ENCODE measurements at regions not wholly inside any gene's neighbourhood (a gene's known extent, or its start where the extent isn't known, plus 50 kb on each side); places are given as distances from the start of the nearest gene placed in this dataset.

- Histone ChIP-seq H3K4me1 (no peaks in the 10 kb centered on the region), H3K27ac (no peak overlapping the region), H3K36me3 (no peaks in the 10 kb centered on the region), H3K27me3 (peaks cover 33% of the 10 kb centered on the region), H3K9me3 (no peaks in the 10 kb centered on the region), H3K4me3 (no peak overlapping the region)
- WGBS, 2 donors (ENCODE audit: low coverage in 1 of 2): 79% methylated on average over 3 to 9 of the region's 15 CpGs
- no peak for TF ChIP-seq EP300 (IDR thresholded peaks at IDR 0.05)
- no peak for ATAC-seq
These were observed 173.9 kb downstream of the DHX35 start for GRCh38 chr20:39135885-39136544.

DNA sequence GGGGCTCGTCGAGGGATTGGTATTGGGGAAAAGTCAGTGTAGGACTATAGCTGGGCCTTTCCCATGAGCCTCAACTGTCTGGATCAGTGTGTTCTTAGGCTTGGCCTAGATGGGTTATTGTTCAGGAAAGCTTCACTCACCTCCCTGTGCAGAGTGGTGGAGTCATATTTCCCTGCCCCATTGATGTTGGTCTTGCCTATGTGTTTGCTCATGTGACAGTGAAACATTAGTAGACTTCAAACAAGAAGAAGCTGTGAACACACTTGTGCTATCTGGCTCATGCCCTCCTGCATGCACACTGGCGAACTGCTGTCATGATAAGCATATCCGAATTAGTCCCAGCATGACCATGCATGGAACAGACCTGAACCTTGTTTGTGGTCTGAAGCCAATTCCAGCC, 171.1 kb downstream of the DHX35 start:
- WGBS, 2 donors (ENCODE audit: low coverage in 1 of 2): no CpG with 5 or more reads among the region's 4 CpGs

DNA sequence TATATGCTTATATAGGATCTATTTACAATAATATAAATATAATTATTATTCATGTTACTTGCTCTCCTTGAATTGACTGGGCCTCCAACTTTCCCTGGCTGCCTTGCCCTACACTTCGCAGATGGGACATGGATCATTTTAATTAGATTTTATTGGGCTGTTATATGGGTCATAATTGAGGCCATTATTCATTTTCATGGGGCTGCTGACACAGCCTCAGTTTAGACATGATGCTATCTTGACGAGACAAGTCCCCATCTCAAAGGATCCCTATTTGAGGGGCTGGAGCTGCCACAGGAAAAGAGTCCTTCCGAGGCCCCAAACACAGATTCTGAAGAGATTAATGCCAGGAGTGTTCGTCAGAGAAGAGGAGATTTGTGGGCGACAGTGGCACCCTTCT, 170.4 kb downstream of the DHX35 start:
- peaks cover 5% of the 10 kb centered on the region for H3K27me3 ChIP-seq
- no peak overlapping the region for H3K4me3 ChIP-seq
- ATAC-seq: no peak
- TF ChIP-seq POLR2AphosphoS5 (IDR thresholded peaks at IDR 0.05): no peak
- no peak for TF ChIP-seq EP300 (IDR thresholded peaks at IDR 0.05)
- TF ChIP-seq POLR2A (IDR thresholded peaks at IDR 0.05): no peak
- TF ChIP-seq, protein P1, sequence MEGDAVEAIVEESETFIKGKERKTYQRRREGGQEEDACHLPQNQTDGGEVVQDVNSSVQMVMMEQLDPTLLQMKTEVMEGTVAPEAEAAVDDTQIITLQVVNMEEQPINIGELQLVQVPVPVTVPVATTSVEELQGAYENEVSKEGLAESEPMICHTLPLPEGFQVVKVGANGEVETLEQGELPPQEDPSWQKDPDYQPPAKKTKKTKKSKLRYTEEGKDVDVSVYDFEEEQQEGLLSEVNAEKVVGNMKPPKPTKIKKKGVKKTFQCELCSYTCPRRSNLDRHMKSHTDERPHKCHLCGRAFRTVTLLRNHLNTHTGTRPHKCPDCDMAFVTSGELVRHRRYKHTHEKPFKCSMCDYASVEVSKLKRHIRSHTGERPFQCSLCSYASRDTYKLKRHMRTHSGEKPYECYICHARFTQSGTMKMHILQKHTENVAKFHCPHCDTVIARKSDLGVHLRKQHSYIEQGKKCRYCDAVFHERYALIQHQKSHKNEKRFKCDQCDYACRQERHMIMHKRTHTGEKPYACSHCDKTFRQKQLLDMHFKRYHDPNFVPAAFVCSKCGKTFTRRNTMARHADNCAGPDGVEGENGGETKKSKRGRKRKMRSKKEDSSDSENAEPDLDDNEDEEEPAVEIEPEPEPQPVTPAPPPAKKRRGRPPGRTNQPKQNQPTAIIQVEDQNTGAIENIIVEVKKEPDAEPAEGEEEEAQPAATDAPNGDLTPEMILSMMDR (IDR thresholded peaks at IDR 0.05): no peak
- no peaks in the 10 kb centered on the region for H3K9me3 ChIP-seq
- H3K4me1 ChIP-seq: no peaks in the 10 kb centered on the region
- WGBS, 2 donors (ENCODE audit: low coverage in 1 of 2): 80 to 100% methylated on average over 2 to 5 of the region's 5 CpGs
- H3K27ac ChIP-seq: no peak overlapping the region
- H3K36me3 ChIP-seq: no peaks in the 10 kb centered on the region

More for the DNA sequence above, 171.1 kb downstream of the DHX35 start:
- Histone ChIP-seq H3K27me3 (peaks cover 9% of the 10 kb centered on the region), H3K36me3 (no peaks in the 10 kb centered on the region), H3K9me3 (no peaks in the 10 kb centered on the region), H3K27ac (no peak overlapping the region), H3K4me1 (no peaks in the 10 kb centered on the region), H3K4me3 (no peak overlapping the region)
- TF ChIP-seq, protein P1 (IDR thresholded peaks at IDR 0.05): no peak
- TF ChIP-seq POLR2AphosphoS5 (IDR thresholded peaks at IDR 0.05) (no peak), POLR2A (IDR thresholded peaks at IDR 0.05) (no peak), EP300 (IDR thresholded peaks at IDR 0.05) (no peak)
- no peak for ATAC-seq

DNA sequence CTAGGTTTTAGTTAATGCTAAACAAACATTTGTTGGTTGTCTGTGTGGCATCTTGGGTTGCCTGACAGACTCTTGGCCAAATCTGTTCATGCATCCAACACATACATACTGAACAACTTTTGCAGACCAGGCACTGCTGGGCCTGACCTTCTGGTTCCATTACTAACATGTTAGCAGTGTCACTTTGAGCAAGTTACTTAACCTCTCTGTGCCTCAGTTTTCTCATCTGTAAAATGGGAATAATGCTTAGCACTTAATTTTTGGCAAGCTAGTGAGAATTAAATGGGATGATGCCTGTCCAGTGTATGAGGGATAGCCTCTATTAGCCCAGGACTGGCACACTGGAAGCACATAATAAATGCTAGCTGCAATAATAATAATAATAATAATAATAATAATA, 169.9 kb downstream of the DHX35 start:
- Histone ChIP-seq H3K27ac (no peak overlapping the region), H3K4me3 (no peak overlapping the region), H3K27me3 (peaks cover 5% of the 10 kb centered on the region), H3K36me3 (no peaks in the 10 kb centered on the region), H3K9me3 (no peaks in the 10 kb centered on the region), H3K4me1 (no peaks in the 10 kb centered on the region)
- TF ChIP-seq EP300 (IDR thresholded peaks at IDR 0.05) (no peak), POLR2A (IDR thresholded peaks at IDR 0.05) (no peak)
- no peak for ATAC-seq

GRCh38 chr20:39130627-39131026, 168.5 kb downstream of the DHX35 start:
- WGBS, 2 donors (ENCODE audit: low coverage in 1 of 2): 29 to 46% methylated on average over 3 to 9 of the region's 12 CpGs
- Histone ChIP-seq H3K27ac (no peak overlapping the region), H3K27me3 (peaks cover 5% of the 10 kb centered on the region), H3K4me1 (no peaks in the 10 kb centered on the region), H3K9me3 (no peaks in the 10 kb centered on the region), H3K4me3 (no peak overlapping the region), H3K36me3 (no peaks in the 10 kb centered on the region)
- ATAC-seq: no peak
- TF ChIP-seq POLR2A (IDR thresholded peaks at IDR 0.05) (no peak), EP300 (IDR thresholded peaks at IDR 0.05) (no peak), POLR2AphosphoS5 (IDR thresholded peaks at IDR 0.05) (no peak)
- TF ChIP-seq, protein P1 (IDR thresholded peaks at IDR 0.05): no peak

GRCh38 chr20:39129523-39129922, 167.4 kb downstream of the DHX35 start:
- TF ChIP-seq, protein P1 (IDR thresholded peaks at IDR 0.05): no peak
- no peak for TF ChIP-seq EP300 (IDR thresholded peaks at IDR 0.05)
- no peak for TF ChIP-seq POLR2AphosphoS5 (IDR thresholded peaks at IDR 0.05)
- no peak for TF ChIP-seq POLR2A (IDR thresholded peaks at IDR 0.05)
- no peak for ATAC-seq
- Histone ChIP-seq H3K4me3 (no peak overlapping the region), H3K27me3 (peaks cover 13% of the 10 kb centered on the region), H3K4me1 (no peaks in the 10 kb centered on the region), H3K36me3 (no peaks in the 10 kb centered on the region), H3K27ac (no peak overlapping the region), H3K9me3 (no peaks in the 10 kb centered on the region)
- WGBS, 2 donors (ENCODE audit: low coverage in 1 of 2): 71 to 80% methylated on average over 1 to 2 of the region's 2 CpGs
